IMR-90 (cell line): ENCODE measurements at regions not wholly inside any gene's neighbourhood (a gene's known extent, or its start where the extent isn't known, plus 50 kb on each side); places are given as distances from the start of the nearest gene placed in this dataset.

ENCODE experiments used
- ATAC-seq: fragments of 200-7000 bp; cut with Tn5 transposase; 2 replicates; pipeline ENCODE4 v1.9.1; 2020; ENCODE audit warnings: low read depth, mild to moderate bottlenecking, moderate library complexity
- BruUV-seq: library from RNA; stranded (reverse); fragments of 400-500 nt; replicated peaks from 2 replicates; lab custom pipeline; 2021; lab: Mats Ljungman, UMichigan
- CTCF ChIA-PET: fragments of 300-600 bp; formaldehyde crosslinking; extraction: SDS; loops from one replicate; lab custom pipeline; 2021; ENCODE audit warnings: antibody characterized with exemption; lab: Yijun Ruan, JAX
- POLR2A ChIA-PET: fragments of 300-600 bp; sonication (Branson Sonifier 250); formaldehyde crosslinking; loops from one replicate; lab custom pipeline; 2022; ENCODE audit warnings: antibody characterized with exemption; ENCODE audit not compliant: unreplicated experiment; lab: Charles Lee
- DNase-seq: peaks from one replicate; pipeline ENCODE4 v3.0.0; 2013
- H2AFZ ChIP-seq: replicated peaks from 2 replicates; pipeline ENCODE3; 2013; ENCODE audit warnings: low read length, mild to moderate bottlenecking; ENCODE audit not compliant: poor library complexity
- H2AK5ac ChIP-seq: 2 replicates; pipeline ENCODE4 v1.6.1; 2013; ENCODE audit warnings: low read depth, low read length, inconsistent platforms
- H2AK9ac ChIP-seq: replicated peaks from 2 replicates; pipeline ENCODE3; 2013; ENCODE audit warnings: mild to moderate bottlenecking, low read depth, low read length, moderate library complexity; ENCODE audit not compliant: poor library complexity
- H2BK120ac ChIP-seq: 2 replicates; pipeline ENCODE4 v1.6.1; 2013; ENCODE audit warnings: low read depth, low read length, inconsistent platforms
- H2BK15ac ChIP-seq: 3 replicates; pipeline ENCODE4 v1.6.1; 2013; ENCODE audit warnings: low read depth, low read length, inconsistent platforms
- H2BK20ac ChIP-seq: 2 replicates; pipeline ENCODE4 v1.6.1; 2013; ENCODE audit warnings: low read depth, mild to moderate bottlenecking, inconsistent platforms, low read length, moderate library complexity
- H2BK5ac ChIP-seq: 2 replicates; pipeline ENCODE4 v1.6.1; 2013; ENCODE audit warnings: mild to moderate bottlenecking, low read depth, low read length, inconsistent platforms; ENCODE audit not compliant: poor library complexity, severe bottlenecking
- H3K14ac ChIP-seq: replicated peaks from 2 replicates; pipeline ENCODE4 v1.6.1; 2013; ENCODE audit warnings: low read depth, low read length, inconsistent platforms
- H3K18ac ChIP-seq: 2 replicates; pipeline ENCODE4 v1.6.1; 2013; ENCODE audit warnings: low read depth, low read length, control low read depth
- H3K23ac ChIP-seq: 2 replicates; pipeline ENCODE4 v1.6.1; 2013; ENCODE audit warnings: low read depth, low read length, inconsistent platforms
- H3K27ac ChIP-seq: 2 replicates; pipeline ENCODE4 v1.5.1; 2013; ENCODE audit warnings: mild to moderate bottlenecking, control low read depth, low read length; ENCODE audit not compliant: insufficient read depth
- H3K27me3 ChIP-seq: 2 replicates; pipeline ENCODE4 v1.6.1; 2013; ENCODE audit warnings: low read length; ENCODE audit not compliant: control insufficient read depth, insufficient read depth
- H3K36me3 ChIP-seq: 2 replicates; pipeline ENCODE4 v1.6.1; 2013; ENCODE audit warnings: low read length, mixed read lengths; ENCODE audit not compliant: control insufficient read depth, insufficient read depth
- H3K4ac ChIP-seq: 2 replicates; pipeline ENCODE4 v1.6.1; 2013; ENCODE audit warnings: low read depth, low read length, inconsistent platforms
- H3K4me1 ChIP-seq: 2 replicates; pipeline ENCODE4 v1.6.1; 2013; ENCODE audit warnings: low read length, mixed read lengths; ENCODE audit not compliant: control insufficient read depth, insufficient read depth
- H3K4me2 ChIP-seq: 2 replicates; pipeline ENCODE4 v1.6.1; 2013; ENCODE audit warnings: low read depth, mild to moderate bottlenecking, control low read depth, low read length, moderate library complexity
- H3K4me3 ChIP-seq: 2 replicates; pipeline ENCODE4 v1.5.1; 2013; ENCODE audit warnings: low read depth, mild to moderate bottlenecking, control low read depth, low read length, moderate library complexity; ENCODE audit not compliant: insufficient read depth
- H3K56ac ChIP-seq: 2 replicates; pipeline ENCODE4 v1.6.1; 2013; ENCODE audit warnings: low read length, inconsistent platforms; ENCODE audit not compliant: insufficient read depth; ENCODE audit errors: extremely low read depth
- H3K79me1 ChIP-seq, 2 experiments: 2 replicates each; pipeline ENCODE4 v1.6.1; 2013; ENCODE audit warnings: low read length in 2 of 2, inconsistent platforms in 1 of 2, low read depth in 1 of 2
- H3K9ac ChIP-seq: 2 replicates; pipeline ENCODE4 v1.6.1; 2013; ENCODE audit warnings: low read depth, low read length, control low read depth
- H3K9me1 ChIP-seq: 2 replicates; pipeline ENCODE4 v1.6.1; 2013; ENCODE audit warnings: low read length, inconsistent platforms; ENCODE audit not compliant: insufficient read depth
- H3K9me3 ChIP-seq: 2 replicates; pipeline ENCODE4 v1.6.1; 2013; ENCODE audit warnings: low read length; ENCODE audit not compliant: control insufficient read depth, insufficient read depth
- H4K20me1 ChIP-seq: 2 replicates; pipeline ENCODE4 v1.6.1; 2013; ENCODE audit warnings: low read length, inconsistent platforms; ENCODE audit not compliant: insufficient read depth
- H4K5ac ChIP-seq: 2 replicates; pipeline ENCODE4 v1.6.1; 2013; ENCODE audit warnings: mild to moderate bottlenecking, low read depth, low read length, control low read depth
- H4K8ac ChIP-seq, 2 experiments: 2 replicates each; pipeline ENCODE4 v1.6.1; 2013; ENCODE audit warnings: low read depth in 2 of 2, low read length in 2 of 2, control low read depth in 1 of 2, inconsistent platforms in 1 of 2
- H4K91ac ChIP-seq: 2 replicates; pipeline ENCODE4 v1.6.1; 2013; ENCODE audit warnings: low read depth, low read length, inconsistent platforms; ENCODE audit not compliant: insufficient read depth
- BHLHE40 ChIP-seq: fragments of 150-350 bp; IDR thresholded peaks from 2 replicates; pipeline ENCODE4 v1.6.1; 2016; ENCODE audit warnings: mild to moderate bottlenecking, low read depth, low read length
- CEBPB ChIP-seq: IDR thresholded peaks from 2 replicates; pipeline ENCODE4 v1.6.1; 2012; ENCODE audit warnings: low read depth, low read length, improper control_type of control experiment
- CHD1 ChIP-seq: IDR thresholded peaks from 2 replicates; pipeline ENCODE4 v1.6.1; 2012; ENCODE audit warnings: low read depth, low read length, improper control_type of control experiment
- ELK1 ChIP-seq: fragments of 150-350 bp; IDR thresholded peaks from 2 replicates; pipeline ENCODE4 v1.6.1; 2016; ENCODE audit warnings: low read depth, mild to moderate bottlenecking, low read length, moderate library complexity, borderline replicate concordance
- FOS ChIP-seq: fragments of 150-350 bp; IDR thresholded peaks from 2 replicates; pipeline ENCODE4 v1.6.1; 2016; ENCODE audit warnings: low read depth, low read length
- MAFK ChIP-seq: IDR thresholded peaks from 2 replicates; pipeline ENCODE4 v1.6.1; 2012; ENCODE audit warnings: low read depth, low read length, improper control_type of control experiment
- MAZ ChIP-seq: IDR thresholded peaks from 2 replicates; pipeline ENCODE4 v1.6.1; 2012; ENCODE audit warnings: low read depth, mild to moderate bottlenecking, low read length, improper control_type of control experiment, moderate library complexity, borderline replicate concordance
- MXI1 ChIP-seq: IDR thresholded peaks from 2 replicates; pipeline ENCODE4 v1.6.1; 2012; ENCODE audit warnings: low read depth, mild to moderate bottlenecking, low read length, moderate library complexity, borderline replicate concordance
- NFE2L2 ChIP-seq: fragments of 150-350 bp; IDR thresholded peaks from 2 replicates; pipeline ENCODE4 v1.6.1; 2016; ENCODE audit warnings: low read depth, mild to moderate bottlenecking, low read length
- POLR2A ChIP-seq: IDR thresholded peaks from 2 replicates; pipeline ENCODE4 v1.6.1; 2012; ENCODE audit warnings: mild to moderate bottlenecking, low read depth, low read length
- RAD21 ChIP-seq: IDR thresholded peaks from 2 replicates; pipeline ENCODE4 v1.6.1; 2012; ENCODE audit warnings: low read length, improper control_type of control experiment
- RCOR1 ChIP-seq: IDR thresholded peaks from 2 replicates; pipeline ENCODE4 v1.6.1; 2012; ENCODE audit warnings: mild to moderate bottlenecking, low read length, improper control_type of control experiment; ENCODE audit not compliant: insufficient replicate concordance
- RFX5 ChIP-seq: IDR thresholded peaks from 2 replicates; pipeline ENCODE4 v1.8.0; 2012; ENCODE audit warnings: low read depth, mild to moderate bottlenecking, low read length, moderate library complexity
- SMC3 ChIP-seq: fragments of 150-350 bp; IDR thresholded peaks from 2 replicates; pipeline ENCODE4 v1.6.1; 2016; ENCODE audit warnings: low read depth, mild to moderate bottlenecking, antibody characterized with exemption, low read length, moderate library complexity
- WGBS, 2 experiments: methylation state at CpG; one replicate each; pipeline versions ENCODE4 v1.1.5 to v1.1.7; 2013; ENCODE audit warnings: missing lambda C conversion rate in 2 of 2; ENCODE audit not compliant: insufficient read length in 1 of 2; ENCODE audit errors: extremely low coverage in 2 of 2; 5-methylcytosine and 5-hydroxymethylcytosine counted together
- dilution Hi-C: fragments of 300-500 bp; cut with HindIII; formaldehyde crosslinking; loops from one replicate; pipeline ENCODE4 v1.14.3; 2018; ENCODE audit warnings: low sequenced_read_pairs; ENCODE audit not compliant: unreplicated experiment
- in situ Hi-C: fragments of 300-500 bp; cut with MboI; formaldehyde crosslinking; loops from 3 replicates; pipeline ENCODE4 v1.14.3; 2019; ENCODE audit warnings: low sequenced_read_pairs, inconsistent platforms, mixed read lengths
- intact Hi-C: fragments of 100-400 bp; cut with micrococcal nuclease; formaldehyde crosslinking; loops from 2 replicates; pipeline ENCODE4 v1.10.0; 2022
- TF ChIP-seq, protein P1 (sequence below): conservative IDR thresholded peaks from 2 replicates; pipeline ENCODE4 v1.5.1; 2012; ENCODE audit warnings: mild to moderate bottlenecking, low read depth, low read length, improper control_type of control experiment
- TF ChIP-seq, protein P2 (sequence below): fragments of 150-350 bp; IDR thresholded peaks from 2 replicates; pipeline ENCODE4 v1.6.1; 2017; ENCODE audit warnings: mild to moderate bottlenecking, antibody characterized with exemption, low read length, low read depth

GRCh38 chr3:118186051-118186450 lies 848.6 kb downstream of the IGSF11 start:
- no peak overlapping the region for H4K91ac ChIP-seq
- H3K27ac ChIP-seq: no peak overlapping the region
- H3K4me3 ChIP-seq: no peak overlapping the region
- no peaks in the 10 kb centered on the region for H4K20me1 ChIP-seq
- H2AK5ac ChIP-seq: no peak overlapping the region
- H3K9me1 ChIP-seq: no peaks in the 10 kb centered on the region
- ChIA-PET POLR2A (no interaction called here), CTCF (no interaction called here)
- no peak overlapping the region for H3K18ac ChIP-seq
- in situ Hi-C loops (no loop called here), intact Hi-C loops (no loop called here), dilution Hi-C loops (no loop called here)
- DNase-seq: no peak
- no peaks in the 10 kb centered on the region for H3K79me1 ChIP-seq
- BruUV-seq: no TSS peak
- H2BK15ac ChIP-seq: no peak overlapping the region
- no peaks in the 10 kb centered on the region for H3K27me3 ChIP-seq
- H2BK120ac ChIP-seq: no peak overlapping the region
- no peak overlapping the region for H3K23ac ChIP-seq
- no peak overlapping the region for H3K14ac ChIP-seq
- no peak overlapping the region for H3K56ac ChIP-seq
- H3K9ac ChIP-seq: no peak overlapping the region
- H2AFZ ChIP-seq: no peak overlapping the region
- no CpG with 5 or more reads among the region's 4 CpGs for WGBS, 2 experiments
- H3K4ac ChIP-seq: no peak overlapping the region
- H3K4me2 ChIP-seq: no peak overlapping the region
- ATAC-seq: no peak
- no peak overlapping the region for H2AK9ac ChIP-seq
- no peak overlapping the region for H2BK5ac ChIP-seq
- no peak overlapping the region for H4K5ac ChIP-seq
- no peak overlapping the region for H2BK20ac ChIP-seq
- no peaks in the 10 kb centered on the region for H3K4me1 ChIP-seq
- H3K9me3 ChIP-seq: no peaks in the 10 kb centered on the region
- TF ChIP-seq POLR2A (no peak), CHD1 (no peak), MXI1 (no peak), CEBPB (no peak), SMC3 (no peak), RFX5 (no peak), MAFK (no peak), RCOR1 (no peak), NFE2L2 (no peak), MAZ (no peak), BHLHE40 (no peak), RAD21 (no peak), FOS (no peak), ELK1 (no peak)
- TF ChIP-seq, protein P1, sequence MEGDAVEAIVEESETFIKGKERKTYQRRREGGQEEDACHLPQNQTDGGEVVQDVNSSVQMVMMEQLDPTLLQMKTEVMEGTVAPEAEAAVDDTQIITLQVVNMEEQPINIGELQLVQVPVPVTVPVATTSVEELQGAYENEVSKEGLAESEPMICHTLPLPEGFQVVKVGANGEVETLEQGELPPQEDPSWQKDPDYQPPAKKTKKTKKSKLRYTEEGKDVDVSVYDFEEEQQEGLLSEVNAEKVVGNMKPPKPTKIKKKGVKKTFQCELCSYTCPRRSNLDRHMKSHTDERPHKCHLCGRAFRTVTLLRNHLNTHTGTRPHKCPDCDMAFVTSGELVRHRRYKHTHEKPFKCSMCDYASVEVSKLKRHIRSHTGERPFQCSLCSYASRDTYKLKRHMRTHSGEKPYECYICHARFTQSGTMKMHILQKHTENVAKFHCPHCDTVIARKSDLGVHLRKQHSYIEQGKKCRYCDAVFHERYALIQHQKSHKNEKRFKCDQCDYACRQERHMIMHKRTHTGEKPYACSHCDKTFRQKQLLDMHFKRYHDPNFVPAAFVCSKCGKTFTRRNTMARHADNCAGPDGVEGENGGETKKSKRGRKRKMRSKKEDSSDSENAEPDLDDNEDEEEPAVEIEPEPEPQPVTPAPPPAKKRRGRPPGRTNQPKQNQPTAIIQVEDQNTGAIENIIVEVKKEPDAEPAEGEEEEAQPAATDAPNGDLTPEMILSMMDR: no peak
- TF ChIP-seq, protein P2, sequence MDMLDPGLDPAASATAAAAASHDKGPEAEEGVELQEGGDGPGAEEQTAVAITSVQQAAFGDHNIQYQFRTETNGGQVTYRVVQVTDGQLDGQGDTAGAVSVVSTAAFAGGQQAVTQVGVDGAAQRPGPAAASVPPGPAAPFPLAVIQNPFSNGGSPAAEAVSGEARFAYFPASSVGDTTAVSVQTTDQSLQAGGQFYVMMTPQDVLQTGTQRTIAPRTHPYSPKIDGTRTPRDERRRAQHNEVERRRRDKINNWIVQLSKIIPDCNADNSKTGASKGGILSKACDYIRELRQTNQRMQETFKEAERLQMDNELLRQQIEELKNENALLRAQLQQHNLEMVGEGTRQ: no peak
- no peak overlapping the region for H4K8ac ChIP-seq
- no peaks in the 10 kb centered on the region for H3K36me3 ChIP-seq
